GM18505 (cell line): ENCODE measurements at regions not wholly inside any gene's neighbourhood (a gene's known extent, or its start where the extent isn't known, plus 50 kb on each side); places are given as distances from the start of the nearest gene placed in this dataset.

Source experiments
- ATAC-seq: cut with Tn5 transposase; IDR thresholded peaks from one replicate; pipeline ENCODE4 v1.9.1; 2021; ENCODE audit not compliant: unreplicated experiment
- POLR2A ChIP-seq: IDR thresholded peaks from 4 replicates; pipeline ENCODE4 v1.6.1; 2011; ENCODE audit warnings: borderline replicate concordance; ENCODE audit not compliant: insufficient read depth, insufficient read length; ENCODE audit errors: extremely low read depth

- no peak for ATAC-seq
- no peak for TF ChIP-seq POLR2A
Measured at GRCh38 chr2:16412321-16413030, 253.2 kb downstream of the CYRIA start.

- no peak for ATAC-seq
- no peak for TF ChIP-seq POLR2A
Measured at GRCh38 chr2:16411788-16412187, 253.8 kb downstream of the CYRIA start.

- ATAC-seq, result no peak
- TF ChIP-seq POLR2A, result no peak
Measured at GRCh38 chr2:16409849-16410248, 255.8 kb downstream of the CYRIA start.

GRCh38 chr2:16409006-16409390 lies 256.6 kb downstream of the CYRIA start:
- TF ChIP-seq POLR2A, result no peak
- no peak for ATAC-seq

GRCh38 chr2:16408331-16409005 lies 257.2 kb downstream of the CYRIA start:
- no peak for TF ChIP-seq POLR2A
- no peak for ATAC-seq

- no peak for TF ChIP-seq POLR2A
- ATAC-seq, result no peak
Measured at GRCh38 chr2:16407358-16407757, 258.3 kb downstream of the CYRIA start.

- TF ChIP-seq POLR2A, result no peak
- ATAC-seq, result no peak
Measured at GRCh38 chr2:16406496-16407289, 258.9 kb downstream of the CYRIA start.

GRCh38 chr2:16405551-16405950 lies 260.1 kb downstream of the CYRIA start:
- TF ChIP-seq POLR2A, result no peak
- ATAC-seq, result no peak

- no peak for TF ChIP-seq POLR2A
- no peak for ATAC-seq
Measured at GRCh38 chr2:16404551-16405300, 260.9 kb downstream of the CYRIA start.

- ATAC-seq, result no peak
- TF ChIP-seq POLR2A, result no peak
Measured at GRCh38 chr2:16404146-16404545, 261.5 kb downstream of the CYRIA start.

- TF ChIP-seq POLR2A, result no peak
- ATAC-seq, result no peak
Measured at GRCh38 chr2:16402891-16403290, 262.7 kb downstream of the CYRIA start.

GRCh38 chr2:16401761-16402300 lies 263.8 kb downstream of the CYRIA start:
- no peak for ATAC-seq
- no peak for TF ChIP-seq POLR2A
